CD4-positive, alpha-beta T cell treated with Interleukin-4 for 4 hours (primary cell): ENCODE measurements at regions not wholly inside any gene's neighbourhood (a gene's known extent, or its start where the extent isn't known, plus 50 kb on each side); places are given as distances from the start of the nearest gene placed in this dataset.
"Not testable (repeated sequence)": the region's sequence is repeated elsewhere in the genome, so short reads cannot be mapped to it uniquely, and the experiment has no call there.

Experiments
- DNase-seq: peaks from one replicate; pipeline ENCODE4 v3.0.0-alpha.2; 2020

DNA sequence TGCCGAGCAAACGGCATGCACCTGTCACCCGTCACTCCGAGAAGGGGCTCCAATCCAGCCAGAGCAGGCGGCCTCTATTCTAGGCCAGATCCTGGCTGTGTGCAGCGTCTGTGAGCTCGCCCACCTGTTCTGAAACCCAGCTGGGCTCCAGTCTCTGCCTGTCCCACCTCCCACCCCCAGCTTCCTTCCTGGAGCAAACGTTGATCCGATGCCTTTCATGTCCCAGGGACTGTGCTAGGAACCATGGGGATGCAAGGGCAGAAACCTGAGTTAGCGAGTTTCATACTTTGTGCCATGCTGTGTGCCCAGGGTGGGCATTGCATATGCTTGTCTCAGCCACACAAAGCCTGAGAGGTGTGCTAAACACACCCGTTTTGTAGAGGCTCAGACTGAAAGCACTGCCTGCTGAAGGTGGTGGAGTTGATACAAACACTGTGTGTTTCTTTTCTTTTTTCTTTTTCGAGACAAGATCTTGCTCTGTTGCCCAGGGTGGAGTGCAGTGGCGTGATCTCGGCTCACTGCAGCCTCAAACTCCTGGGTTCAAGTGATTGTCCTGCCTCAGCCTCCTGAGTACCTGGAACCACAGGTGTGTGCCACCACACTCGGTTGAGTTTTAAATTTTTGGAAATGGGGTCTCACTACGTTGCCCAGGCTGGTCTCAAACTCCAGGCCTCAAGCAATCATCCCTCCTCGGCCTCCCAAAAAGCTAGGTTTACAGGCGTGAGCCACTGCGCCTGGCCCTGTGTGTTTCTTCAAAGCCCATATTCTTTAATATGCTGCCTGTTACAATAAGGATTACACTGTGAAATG, 84.1 kb upstream of the MED13L start:
- DNase-seq, result no peak

DNA sequence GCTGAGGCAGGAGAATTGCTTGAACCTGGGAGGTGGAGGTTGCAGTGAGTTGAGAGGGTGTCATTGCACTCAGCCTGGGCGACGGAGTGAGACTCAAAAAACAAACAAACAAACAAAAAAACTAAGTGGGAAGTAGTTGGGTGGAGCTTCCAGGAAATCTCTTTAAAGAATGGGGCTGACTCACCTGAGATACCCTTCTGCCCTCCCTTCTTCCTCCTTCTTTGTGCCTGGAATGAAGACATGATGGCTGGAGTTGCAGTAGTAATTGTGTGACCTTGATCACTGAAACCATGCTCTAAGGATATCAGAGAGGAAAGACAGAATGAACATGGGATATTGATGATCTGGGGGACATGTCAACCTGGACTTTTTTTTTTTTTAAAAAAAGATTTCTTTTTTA, 87.6 kb upstream of the MED13L start:
- no peak for DNase-seq

DNA sequence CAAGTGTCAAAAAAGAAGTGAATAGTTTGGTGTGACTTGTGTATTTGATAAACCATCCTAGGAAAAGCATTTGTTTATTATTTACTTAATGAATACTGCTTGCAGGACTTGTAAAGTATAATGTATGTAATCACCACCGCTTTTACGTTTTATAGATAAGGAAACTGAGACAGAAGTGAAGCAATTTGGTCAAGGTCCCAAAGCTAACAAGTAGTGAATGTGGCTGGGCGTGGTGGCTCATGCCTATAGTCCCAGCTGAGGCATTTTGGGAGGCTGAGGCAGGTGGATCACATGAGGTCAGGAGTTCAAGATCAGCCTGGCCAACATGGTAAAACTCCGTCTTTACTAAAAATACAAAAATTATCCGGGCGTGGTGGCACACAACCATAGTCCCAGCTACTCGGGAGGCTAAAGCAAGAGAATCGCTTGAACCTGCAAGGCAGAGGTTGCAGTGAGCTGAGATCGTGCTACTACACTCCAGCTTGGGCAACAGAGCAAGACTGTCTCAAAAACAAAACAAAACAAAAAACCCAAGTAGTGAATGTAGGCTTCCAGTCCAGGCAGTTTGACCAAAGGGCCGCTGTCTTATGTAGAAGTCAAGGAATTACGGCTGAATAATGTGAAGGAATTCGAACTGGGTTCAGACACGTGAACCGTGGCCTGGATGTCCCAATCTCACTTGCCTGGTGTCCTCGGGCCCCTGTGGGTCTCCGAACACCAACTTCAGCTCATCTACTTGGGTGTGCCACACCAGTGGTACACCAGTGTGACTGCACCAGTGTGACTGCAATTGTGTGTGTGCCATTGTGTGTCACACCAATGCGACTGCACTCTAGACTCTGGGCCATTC, 88.3 kb upstream of the MED13L start:
- DNase-seq, result no peak

DNA sequence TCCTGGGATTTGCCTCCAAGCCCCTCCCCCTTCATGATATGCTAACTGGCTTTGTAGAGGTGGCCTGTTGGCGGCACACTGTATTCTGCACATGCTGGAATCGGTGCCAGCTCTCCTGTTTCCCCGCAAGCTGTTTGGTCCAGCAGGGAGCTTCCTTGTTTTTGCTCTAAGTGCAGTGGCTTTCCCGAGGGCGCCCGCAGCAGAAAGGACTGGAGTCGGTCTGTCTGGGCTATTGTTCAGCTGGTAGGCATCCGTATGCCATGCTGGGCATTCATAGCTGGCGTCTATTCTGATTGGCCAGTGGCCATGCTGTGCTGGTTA, 88.9 kb upstream of the MED13L start:
- DNase-seq, result no peak

DNA sequence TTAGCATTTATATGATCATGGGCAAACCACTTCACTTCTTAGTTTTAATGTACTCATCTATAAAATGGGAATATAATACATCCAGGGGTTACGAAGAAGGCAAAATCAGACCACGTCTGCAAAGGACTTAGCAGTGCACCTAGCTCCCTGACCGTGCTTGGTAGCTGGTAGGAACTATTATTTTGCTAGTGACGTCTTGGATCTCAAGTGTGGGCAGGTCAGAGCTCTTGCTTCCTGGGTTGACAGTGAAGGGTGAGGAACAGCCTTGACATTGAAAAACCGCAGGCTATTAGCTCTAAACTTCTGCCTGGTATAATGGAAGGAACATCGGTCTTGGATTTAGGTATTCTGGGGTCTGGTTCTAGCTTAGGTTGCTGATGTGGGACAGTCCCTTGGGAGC, 89.3 kb upstream of the MED13L start:
- DNase-seq, result no peak

DNA sequence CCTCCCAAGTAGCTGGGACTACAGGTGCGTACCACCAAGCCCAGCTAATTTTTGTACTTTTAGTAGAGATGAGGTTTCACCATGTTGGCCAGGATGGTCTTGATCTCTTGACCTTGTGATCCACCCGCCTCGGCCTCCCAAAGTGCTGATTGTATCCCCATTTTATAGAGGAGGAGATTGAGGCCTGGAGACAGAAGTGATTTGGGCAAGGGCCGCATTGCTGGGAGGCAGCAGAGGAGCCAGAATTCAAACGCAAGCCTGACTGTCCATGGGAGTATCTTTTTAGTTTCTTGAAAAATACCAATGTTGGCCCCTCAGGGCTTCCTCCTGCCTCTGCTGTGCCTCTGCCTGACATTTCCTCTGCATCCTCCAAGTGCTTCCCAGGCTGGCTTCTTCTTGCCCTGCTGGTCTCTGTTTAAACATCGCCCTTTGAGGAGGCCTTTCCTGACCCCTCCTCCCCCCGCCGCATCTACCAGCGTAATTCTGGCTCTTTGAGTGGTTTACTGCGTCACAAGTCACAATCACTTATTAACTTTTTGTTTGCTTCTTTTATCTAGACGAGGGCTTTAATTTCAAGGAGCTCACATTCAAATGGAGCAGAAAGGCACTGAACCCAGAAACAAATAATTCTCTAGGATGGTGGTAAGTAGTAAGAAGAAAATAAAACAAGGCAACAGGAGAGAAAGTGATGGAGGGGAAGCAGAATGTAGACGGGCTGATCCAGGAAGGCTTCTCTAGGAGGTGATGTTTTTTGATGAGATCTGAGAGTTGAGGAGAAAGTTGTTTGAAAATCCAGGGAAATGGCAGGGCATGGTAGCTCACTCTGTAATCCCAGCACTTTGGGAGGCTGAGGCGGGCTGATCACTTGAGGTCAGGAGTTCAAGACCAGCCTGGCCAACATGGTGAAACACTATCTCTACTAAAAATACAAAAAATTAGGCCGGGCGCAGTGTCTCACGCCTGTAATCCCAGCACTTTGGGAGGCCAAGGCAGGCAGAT, 91.0 kb upstream of the MED13L start:
- no peak for DNase-seq

DNA sequence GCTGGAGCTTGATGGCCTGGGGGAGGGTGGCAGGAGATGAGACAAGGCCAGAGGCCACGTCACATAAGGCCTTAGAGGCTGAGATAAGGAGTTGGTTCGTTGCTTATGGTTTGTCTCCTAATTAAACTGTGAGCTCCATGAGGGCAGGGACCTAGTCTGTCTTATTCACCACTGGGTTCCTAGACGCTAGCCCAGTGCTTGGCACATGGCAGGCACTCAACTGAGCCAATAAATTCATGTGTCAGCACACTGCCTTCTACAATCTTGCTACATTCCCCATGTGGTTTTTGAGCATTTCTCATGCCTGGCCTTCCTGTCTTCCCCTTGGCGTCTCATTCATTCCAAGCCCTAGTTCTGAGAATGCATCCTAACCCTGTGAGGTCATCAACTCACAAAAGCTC, 92.5 kb upstream of the MED13L start:
- DNase-seq, result no peak

DNA sequence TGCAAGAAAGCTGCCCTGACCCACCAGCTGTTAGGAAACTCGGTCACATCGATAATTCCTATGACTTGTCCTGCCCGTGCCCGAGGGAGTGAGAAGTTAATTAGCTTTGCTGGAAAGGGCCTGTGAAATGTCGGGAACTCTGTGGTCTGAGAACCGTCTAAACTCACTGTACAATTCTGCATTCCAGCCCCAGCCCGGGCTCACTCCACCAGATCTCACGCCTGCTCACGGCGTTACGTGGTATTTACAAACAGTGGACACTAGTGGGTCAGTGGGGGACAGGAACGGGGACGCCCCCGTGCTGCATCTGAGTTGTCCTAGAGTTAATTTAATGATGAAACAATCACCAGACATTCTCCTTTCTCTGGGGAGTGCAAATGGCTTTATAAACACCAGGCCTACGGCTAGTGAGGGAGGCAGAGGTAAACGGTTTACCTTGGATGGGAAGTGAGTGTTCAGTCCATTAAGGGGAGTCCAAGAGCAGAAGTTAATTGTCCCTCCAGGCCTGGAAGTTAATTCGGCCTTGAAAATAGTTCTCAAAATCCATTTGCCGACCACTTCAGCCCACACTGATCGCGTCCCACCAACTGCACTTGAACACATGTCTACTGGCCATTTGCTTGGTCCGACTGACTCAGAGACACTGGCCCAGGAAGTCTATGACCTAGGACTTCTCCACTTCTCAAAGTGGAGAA, 93.5 kb upstream of the MED13L start:
- no peak for DNase-seq

DNA sequence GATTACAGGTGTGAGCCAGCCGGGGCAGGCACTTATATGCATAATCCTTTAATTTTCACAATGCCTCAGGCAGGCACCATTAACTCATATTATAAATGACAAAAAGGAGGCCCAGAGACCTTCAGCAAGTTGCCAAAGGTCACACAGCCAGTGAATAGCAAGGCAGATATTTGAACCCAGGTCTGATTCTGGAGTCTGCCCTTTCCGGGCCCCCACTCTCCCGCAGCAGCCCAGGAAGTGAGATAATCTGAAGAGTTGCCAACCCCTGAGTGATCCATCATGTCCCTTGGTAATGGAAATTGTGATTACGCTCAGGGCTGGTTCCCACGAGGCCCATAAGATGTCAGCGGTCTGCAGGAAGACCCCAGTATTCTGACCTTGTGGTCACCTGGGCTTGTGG, 95.3 kb upstream of the MED13L start:
- no peak for DNase-seq

DNA sequence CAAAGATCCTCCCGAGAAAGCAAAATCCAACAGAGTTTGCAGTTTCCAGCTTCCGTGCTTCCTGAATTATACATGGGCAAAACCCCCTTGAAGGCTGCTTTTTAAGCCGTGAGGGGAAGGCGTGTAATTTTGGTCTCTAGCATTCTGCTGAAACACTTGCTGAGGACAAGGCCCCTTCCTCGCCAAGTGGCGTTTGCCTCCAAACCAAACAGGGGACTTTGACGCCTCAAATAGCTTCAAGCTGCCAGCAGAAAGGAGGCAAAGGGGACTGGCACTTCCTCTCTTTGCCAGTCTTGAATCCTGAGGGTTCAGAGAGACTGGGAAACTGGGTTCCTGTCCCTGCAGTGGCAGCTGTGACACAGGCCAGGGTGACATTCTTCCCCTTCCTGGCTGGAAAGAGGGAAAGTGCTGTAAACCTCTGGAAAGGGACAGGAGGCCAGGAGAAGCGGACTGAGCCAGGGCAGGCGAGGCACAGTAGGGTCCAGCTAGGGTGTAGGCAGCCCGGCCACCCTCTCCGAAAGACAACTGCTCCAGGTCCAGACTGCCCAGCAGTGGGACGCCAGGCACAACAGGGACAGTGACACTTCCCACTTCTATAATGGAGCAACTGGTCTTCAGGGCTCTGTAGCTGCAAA, 96.2 kb upstream of the MED13L start:
- no peak for DNase-seq

DNA sequence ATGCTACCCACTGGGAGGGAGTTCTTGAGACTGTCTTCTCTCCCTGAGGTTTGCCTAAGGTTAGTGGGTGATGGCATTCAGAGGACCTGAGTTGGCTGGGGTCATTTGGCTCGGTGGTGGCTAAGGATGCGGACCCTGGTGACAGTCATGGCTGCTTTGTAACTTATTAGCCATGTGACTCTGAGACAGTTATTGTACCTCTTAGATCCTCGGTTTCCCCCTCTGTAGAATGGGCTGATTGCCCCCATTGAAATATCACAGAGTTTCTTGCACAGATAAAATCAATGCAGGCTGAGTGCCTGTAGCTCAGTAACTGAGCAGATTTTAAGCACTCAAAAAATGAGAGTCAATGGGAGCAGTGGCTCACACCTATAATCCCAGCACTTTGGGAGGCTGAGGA, 96.7 kb upstream of the MED13L start:
- DNase-seq, result no peak

DNA sequence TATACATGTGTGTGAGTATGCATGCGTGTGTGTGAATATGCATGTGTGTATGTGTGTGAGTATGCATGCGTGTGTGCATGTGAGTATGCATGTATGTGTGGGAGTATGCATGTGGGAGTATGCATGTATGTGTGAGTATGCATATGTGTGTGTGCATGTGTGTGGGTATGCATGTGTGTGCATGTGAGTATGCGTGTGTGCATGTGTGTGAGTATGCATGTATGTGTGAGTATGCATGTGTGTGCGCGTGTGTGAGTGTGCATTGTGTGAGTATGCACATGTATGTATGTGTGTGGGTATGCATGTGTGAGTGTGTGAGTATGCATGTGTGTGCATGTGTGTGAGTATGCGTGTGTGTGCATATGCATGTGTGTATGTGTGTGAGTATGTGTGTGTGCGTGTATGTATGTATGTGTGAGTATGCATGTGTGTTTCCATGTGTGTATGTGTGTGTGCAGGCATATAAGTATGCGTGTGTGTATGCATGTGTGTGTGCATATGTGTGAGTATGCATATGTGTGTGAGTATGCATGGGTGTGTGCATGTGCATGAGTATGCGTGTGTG, 97.9 kb upstream of the MED13L start:
- no peak for DNase-seq

DNA sequence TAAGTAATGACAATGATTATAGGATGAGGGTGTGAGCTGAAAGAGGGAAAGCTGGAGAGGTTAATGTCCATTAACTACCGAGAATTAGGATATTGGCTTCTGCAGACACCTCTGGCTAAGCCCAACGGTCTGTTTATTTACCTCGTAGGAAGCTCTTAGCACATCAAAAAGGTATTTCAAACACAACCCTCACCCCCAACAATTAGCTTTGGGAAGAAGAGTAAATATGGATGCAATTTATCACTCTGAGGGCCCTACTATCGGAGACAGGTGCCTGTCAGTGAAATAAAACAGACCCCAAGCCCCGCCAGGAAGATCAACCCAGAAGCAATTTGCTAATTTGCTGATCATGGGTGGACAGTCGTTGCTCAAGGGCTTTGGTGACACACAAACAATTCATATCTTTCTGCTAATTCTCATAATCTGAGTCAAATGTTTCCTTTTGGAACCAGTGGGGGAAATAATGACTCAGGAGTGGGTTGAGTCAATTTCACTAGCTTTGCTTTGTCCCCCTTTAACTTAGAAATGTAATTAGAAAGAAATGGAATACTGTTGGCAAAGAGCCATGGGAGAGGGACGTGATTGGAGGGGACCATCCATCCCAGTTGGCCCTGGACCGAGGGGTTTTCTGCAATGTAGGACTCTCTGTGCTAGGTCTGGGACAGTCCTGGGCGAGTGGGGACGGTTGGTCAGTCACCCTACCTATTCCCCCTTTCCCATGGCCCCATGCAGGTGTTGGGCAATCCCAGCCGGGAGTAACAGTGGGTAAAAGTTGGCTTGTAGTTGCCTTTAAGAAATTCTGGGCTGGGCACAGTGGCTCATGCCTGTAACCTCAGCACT, 99.1 kb upstream of the MED13L start:
- no peak for DNase-seq

DNA sequence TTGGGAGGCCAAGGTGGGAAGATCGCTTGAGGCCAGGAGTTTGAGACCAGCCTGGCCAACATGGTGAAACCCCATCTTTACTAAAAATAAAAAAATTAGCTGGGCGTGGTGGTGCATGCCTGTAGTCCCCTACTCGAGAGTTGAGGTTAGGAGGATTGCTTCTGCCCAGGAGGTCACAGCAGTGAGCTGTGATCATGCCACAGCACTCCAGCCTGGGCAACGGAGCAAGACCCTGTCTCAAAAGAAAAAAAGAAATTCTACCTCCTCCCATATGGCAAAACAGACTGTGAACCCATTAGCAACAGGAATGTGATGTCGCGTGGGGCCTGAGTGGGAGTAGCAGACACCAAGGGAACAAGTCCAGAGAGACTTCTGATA, 99.7 kb upstream of the MED13L start:
- DNase-seq, result not testable (repeated sequence)

DNA sequence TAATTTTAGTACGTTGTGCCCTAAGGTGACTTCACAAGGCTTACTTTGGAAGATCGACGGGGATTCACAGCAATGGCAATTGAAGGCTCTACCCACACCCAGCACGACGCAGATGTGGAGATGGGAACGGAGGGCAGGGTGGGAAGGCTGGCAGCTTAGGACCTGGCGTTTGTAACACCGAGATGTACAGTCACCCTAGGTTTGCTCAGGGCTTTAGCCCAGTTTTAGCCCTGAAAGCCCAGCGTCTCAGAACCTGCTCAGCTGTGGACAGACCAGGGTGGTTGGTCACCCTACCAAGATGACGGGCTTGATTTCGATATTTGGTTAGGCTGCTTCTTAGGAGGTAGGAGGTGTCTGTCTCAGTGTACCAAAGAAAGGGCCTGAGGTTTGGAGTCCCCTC, 100.5 kb upstream of the MED13L start:
- no peak for DNase-seq

DNA sequence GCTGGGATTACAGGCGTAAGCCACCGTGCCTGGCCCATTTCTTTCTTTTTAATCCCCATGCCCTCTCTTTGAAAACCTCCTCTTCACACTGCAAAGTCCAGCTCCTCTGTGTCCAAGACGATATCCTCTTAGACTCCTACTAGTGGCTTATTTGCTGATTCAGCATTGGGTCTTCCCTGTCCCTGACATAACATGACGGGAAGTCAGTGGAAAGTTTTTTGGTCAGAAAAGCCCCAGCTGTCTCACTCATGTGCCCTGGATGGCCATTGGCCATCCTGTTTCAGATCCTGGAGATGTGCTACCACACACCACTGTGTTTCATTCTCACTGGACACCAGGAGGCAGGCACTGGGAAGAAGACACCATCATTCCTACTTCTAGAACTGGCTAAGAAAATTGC, 102.6 kb upstream of the MED13L start:
- no peak for DNase-seq

DNA sequence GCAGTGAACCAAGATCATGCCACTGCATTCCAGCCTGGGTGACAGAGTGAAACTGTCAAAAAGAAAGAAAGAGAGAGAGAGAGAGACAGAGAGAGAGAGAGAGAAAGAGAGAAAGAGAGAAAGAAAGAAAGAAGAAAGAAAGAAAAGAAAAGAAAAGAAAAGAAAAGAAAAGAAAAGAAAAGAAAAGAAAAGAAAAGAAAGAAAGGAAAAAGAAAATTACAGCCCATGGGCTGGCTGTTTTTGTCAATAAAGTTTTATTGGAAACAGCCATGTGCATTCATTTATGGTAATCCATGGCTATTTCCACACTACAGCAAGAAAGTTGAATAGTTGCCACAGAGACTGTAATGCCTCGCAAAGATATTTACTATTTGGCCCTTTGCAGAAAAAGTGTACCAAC, 103.2 kb upstream of the MED13L start:
- DNase-seq, result not testable (repeated sequence)

DNA sequence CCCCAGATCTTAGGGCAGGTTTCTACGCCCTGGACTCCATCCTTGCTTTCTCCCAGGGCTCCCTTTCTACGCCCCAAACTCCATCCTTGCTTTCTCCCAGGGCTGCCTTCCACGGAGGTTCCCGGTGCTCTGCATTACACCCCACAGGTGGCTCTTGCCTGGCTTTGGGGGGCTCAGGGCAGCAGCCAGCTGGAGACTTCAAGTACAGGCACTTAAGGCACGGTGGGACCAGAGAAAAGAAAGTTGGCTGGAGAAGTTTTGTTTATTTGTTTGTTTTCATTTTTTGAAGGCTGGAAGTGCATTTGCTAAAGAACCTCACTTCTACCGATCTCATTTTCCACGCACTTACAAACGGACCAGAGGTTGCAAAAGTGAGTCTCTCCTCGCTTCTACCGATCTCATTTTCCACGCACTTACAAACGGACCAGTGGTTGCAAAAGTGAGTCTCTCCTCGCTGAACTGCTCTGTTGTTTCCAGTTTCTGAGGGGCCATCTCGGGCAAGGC, 103.8 kb upstream of the MED13L start:
- no peak for DNase-seq

DNA sequence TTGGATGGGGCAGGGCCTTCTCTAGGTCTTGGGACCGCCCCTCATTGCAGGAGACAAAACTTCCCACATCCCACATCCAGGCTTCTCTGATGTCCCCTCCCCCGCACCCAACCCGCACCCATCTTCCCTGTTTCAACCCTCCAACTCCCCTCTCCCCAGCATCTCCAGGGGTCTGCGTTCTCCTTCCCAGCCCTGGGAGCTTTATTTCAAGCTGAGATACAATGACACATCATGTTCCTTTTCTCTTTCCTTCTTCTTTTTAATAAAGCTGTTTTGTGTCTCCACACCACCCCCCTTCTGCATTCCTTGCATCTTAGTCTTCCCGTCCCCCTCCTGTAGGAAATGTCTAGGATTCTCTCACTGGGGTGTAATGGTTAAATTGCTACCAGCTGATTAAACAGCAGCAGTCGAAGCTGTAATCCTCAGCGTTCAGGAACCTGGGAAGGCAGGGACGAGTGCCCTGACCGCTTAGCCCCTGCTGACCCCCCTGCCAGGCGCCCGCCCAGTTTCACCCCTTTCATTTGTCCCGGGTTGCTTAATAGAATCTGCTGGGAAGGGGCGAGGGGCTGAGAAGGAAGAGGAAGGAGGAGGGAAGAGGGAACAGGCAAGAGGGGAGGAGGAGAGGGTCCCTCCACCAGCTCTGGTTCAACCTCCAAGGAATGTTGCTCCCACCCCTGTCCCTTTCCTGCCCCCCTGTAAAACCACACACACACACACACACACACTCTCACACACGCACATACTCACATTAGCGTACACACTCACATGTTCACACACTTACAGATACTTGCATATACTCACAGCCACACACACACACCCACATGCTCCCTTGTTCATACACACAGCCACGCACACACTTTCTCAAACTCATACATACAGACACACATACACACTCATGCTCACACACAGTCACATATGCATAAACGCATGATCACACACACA, 104.5 kb upstream of the MED13L start:
- no peak for DNase-seq
